KMS-11 (cell line): ENCODE measurements at regions not wholly inside any gene's neighbourhood (a gene's known extent, or its start where the extent isn't known, plus 50 kb on each side); places are given as distances from the start of the nearest gene placed in this dataset.

Source experiments
- H2AFZ ChIP-seq: fragments of 200-600 bp; sonication (generic); 2 replicates; pipeline ENCODE4 v1.6.1; 2016; ENCODE audit warnings: antibody characterized with exemption, mixed run types, low read depth
- H3K27ac ChIP-seq: fragments of 200-600 bp; sonication (generic); 2 replicates; pipeline ENCODE4 v1.6.1; 2016; ENCODE audit warnings: mild to moderate bottlenecking, mixed run types
- H3K27me3 ChIP-seq: fragments of 200-600 bp; sonication (generic); 2 replicates; pipeline ENCODE4 v1.6.1; 2017; ENCODE audit warnings: mild to moderate bottlenecking, low read depth, mixed run types, moderate library complexity; ENCODE audit not compliant: insufficient read depth
- H3K36me3 ChIP-seq: fragments of 200-600 bp; sonication (generic); 2 replicates; pipeline ENCODE4 v1.6.1; 2017; ENCODE audit warnings: mild to moderate bottlenecking, mixed run types; ENCODE audit not compliant: insufficient read depth
- H3K4me1 ChIP-seq: fragments of 200-600 bp; sonication (generic); 2 replicates; pipeline ENCODE4 v1.6.1; 2016; ENCODE audit warnings: mild to moderate bottlenecking, low read depth, mixed run types; ENCODE audit not compliant: poor library complexity, severe bottlenecking
- H3K4me2 ChIP-seq: fragments of 200-600 bp; sonication (generic); 2 replicates; pipeline ENCODE4 v1.7.0; 2016; ENCODE audit warnings: mild to moderate bottlenecking, mixed run types
- H3K4me3 ChIP-seq: fragments of 200-600 bp; sonication (generic); IDR thresholded peaks from 2 replicates; pipeline ENCODE4 v1.6.1; 2017; ENCODE audit warnings: low read depth, low read length, mixed read lengths; ENCODE audit not compliant: insufficient read depth
- H3K79me2 ChIP-seq: fragments of 200-600 bp; sonication (generic); 2 replicates; pipeline ENCODE4 v1.6.1; 2016; ENCODE audit warnings: low read depth, mixed run types; ENCODE audit not compliant: insufficient read depth
- H3K9ac ChIP-seq: fragments of 200-600 bp; sonication (generic); 2 replicates; pipeline ENCODE4 v1.6.1; 2016; ENCODE audit warnings: mild to moderate bottlenecking, mixed run types
- H4K20me1 ChIP-seq: fragments of 200-600 bp; sonication (generic); 2 replicates; pipeline ENCODE4 v1.6.1; 2016; ENCODE audit warnings: mild to moderate bottlenecking, mixed run types; ENCODE audit not compliant: insufficient read depth
- TF ChIP-seq, protein P1 (sequence below): fragments of 200-600 bp; sonication (generic); conservative IDR thresholded peaks from 2 replicates; pipeline ENCODE4 v1.6.1; 2017; ENCODE audit warnings: low read depth, mild to moderate bottlenecking, antibody characterized with exemption, low read length, moderate library complexity, mixed read lengths

DNA sequence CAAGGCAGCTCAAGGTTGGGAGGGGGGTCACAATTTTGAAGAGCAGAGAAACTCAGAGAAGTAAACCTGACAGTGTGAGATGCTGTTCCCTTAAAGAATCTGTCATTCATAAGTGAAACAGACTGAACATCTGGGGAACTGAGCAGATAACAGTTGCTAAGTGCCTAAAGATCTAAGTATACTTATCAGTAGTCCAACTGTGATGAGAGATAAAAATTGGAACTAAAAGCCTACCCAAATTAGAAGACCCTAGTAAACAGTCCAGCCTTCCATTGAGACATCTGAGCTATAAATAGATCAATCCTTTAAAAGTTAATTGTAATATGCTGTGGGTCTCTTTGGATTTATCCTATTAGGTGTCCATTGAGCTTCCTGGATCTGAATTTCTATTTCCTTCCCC lies 692.8 kb upstream of the ZNF608 start:
- no peak overlapping the region for H2AFZ ChIP-seq
- TF ChIP-seq, protein P1, sequence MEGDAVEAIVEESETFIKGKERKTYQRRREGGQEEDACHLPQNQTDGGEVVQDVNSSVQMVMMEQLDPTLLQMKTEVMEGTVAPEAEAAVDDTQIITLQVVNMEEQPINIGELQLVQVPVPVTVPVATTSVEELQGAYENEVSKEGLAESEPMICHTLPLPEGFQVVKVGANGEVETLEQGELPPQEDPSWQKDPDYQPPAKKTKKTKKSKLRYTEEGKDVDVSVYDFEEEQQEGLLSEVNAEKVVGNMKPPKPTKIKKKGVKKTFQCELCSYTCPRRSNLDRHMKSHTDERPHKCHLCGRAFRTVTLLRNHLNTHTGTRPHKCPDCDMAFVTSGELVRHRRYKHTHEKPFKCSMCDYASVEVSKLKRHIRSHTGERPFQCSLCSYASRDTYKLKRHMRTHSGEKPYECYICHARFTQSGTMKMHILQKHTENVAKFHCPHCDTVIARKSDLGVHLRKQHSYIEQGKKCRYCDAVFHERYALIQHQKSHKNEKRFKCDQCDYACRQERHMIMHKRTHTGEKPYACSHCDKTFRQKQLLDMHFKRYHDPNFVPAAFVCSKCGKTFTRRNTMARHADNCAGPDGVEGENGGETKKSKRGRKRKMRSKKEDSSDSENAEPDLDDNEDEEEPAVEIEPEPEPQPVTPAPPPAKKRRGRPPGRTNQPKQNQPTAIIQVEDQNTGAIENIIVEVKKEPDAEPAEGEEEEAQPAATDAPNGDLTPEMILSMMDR: no peak

DNA sequence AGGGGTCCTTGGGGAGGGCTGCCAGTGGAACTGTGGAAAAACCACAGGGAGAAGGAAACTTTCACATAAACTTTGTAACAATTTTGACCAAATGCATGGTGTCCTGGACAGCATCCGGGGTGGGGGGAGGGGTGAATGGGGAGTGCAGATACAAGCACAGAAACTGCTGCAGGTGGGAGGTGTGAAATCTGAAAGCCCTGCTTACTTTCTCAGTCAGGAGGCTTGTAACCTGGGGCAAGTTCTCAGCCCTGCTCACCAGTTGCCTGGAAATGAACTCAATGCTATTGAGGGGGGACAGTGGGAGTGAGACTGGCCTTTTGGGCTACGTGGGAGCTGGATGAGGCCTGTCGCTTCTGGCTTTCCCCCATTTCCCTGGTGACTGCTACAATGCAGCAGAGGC lies 694.5 kb upstream of the ZNF608 start:
- H3K79me2 ChIP-seq: no peaks in the 10 kb centered on the region
- no peaks in the 10 kb centered on the region for H3K36me3 ChIP-seq
- no peak overlapping the region for H3K4me2 ChIP-seq
- no peak overlapping the region for H3K4me3 ChIP-seq
- H3K27me3 ChIP-seq: no peaks in the 10 kb centered on the region
- H3K4me1 ChIP-seq: no peaks in the 10 kb centered on the region
- TF ChIP-seq, protein P1: no peak
- H2AFZ ChIP-seq: no peak overlapping the region
- H3K9ac ChIP-seq: no peak overlapping the region
- H3K27ac ChIP-seq: no peak overlapping the region
- no peaks in the 10 kb centered on the region for H4K20me1 ChIP-seq

More for the DNA sequence above, 692.8 kb upstream of the ZNF608 start:
- Histone ChIP-seq H3K36me3 (no peaks in the 10 kb centered on the region), H3K4me3 (no peak overlapping the region), H3K4me1 (no peaks in the 10 kb centered on the region), H3K27me3 (no peaks in the 10 kb centered on the region), H4K20me1 (no peaks in the 10 kb centered on the region), H3K79me2 (no peaks in the 10 kb centered on the region), H3K27ac (no peak overlapping the region), H3K9ac (no peak overlapping the region), H3K4me2 (no peak overlapping the region)

DNA sequence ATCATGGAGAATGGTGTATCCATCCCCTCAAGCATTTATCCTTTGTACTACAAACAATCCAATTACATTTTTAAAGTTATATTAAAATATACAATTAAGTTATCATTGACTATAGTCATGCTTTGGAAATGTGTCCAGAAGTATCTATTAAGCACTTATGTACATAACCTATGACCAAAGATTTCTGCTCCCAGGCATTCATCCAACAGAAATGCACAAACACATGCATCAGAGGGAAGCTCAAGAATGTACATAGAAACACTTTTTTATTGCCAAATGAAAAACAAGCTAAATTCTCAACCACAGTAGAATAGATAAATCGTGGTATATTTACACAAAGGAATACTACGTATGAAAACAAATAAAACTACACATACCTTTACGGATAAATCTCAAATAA lies 700.5 kb upstream of the ZNF608 start:
- H3K4me3 ChIP-seq: no peak overlapping the region
- H3K27ac ChIP-seq: no peak overlapping the region
- no peaks in the 10 kb centered on the region for H3K79me2 ChIP-seq
- no peaks in the 10 kb centered on the region for H3K4me1 ChIP-seq
- H3K9ac ChIP-seq: no peak overlapping the region
- no peaks in the 10 kb centered on the region for H3K36me3 ChIP-seq
- no peaks in the 10 kb centered on the region for H4K20me1 ChIP-seq
- no peak overlapping the region for H2AFZ ChIP-seq
- TF ChIP-seq, protein P1: no peak
- no peak overlapping the region for H3K4me2 ChIP-seq
- no peaks in the 10 kb centered on the region for H3K27me3 ChIP-seq

GRCh38 chr5:125450771-125451170 lies 704.3 kb upstream of the ZNF608 start:
- Histone ChIP-seq H4K20me1 (no peaks in the 10 kb centered on the region), H3K27me3 (no peaks in the 10 kb centered on the region), H2AFZ (no peak overlapping the region), H3K79me2 (no peaks in the 10 kb centered on the region), H3K4me3 (no peak overlapping the region), H3K36me3 (no peaks in the 10 kb centered on the region), H3K9ac (no peak overlapping the region), H3K27ac (no peak overlapping the region), H3K4me1 (no peaks in the 10 kb centered on the region), H3K4me2 (no peak overlapping the region)
- TF ChIP-seq, protein P1: no peak
